MCF 10A (cell line): ENCODE measurements at regions not wholly inside any gene's neighbourhood (a gene's known extent, or its start where the extent isn't known, plus 50 kb on each side); places are given as distances from the start of the nearest gene placed in this dataset.
A peak's percentile ranks its signal among the peaks of the same experiment; 100 is the strongest.

Experiments used
- BruUV-seq: library from RNA; stranded (reverse); fragments of 400-500 nt; replicated peaks from 2 replicates; lab custom pipeline; 2021; lab: Mats Ljungman, UMichigan
- CTCF ChIA-PET: fragments of 300-600 bp; sonication (Branson Sonifier 250); formaldehyde crosslinking; extraction: SDS; loops from one replicate; lab custom pipeline; 2021; ENCODE audit warnings: antibody characterized with exemption, inconsistent platforms; lab: Yijun Ruan, JAX
- POLR2A ChIA-PET: fragments of 300-600, 350-650 bp; sonication (Branson Sonifier 250); formaldehyde crosslinking; extraction: SDS; loops from one replicate; lab custom pipeline; 2020; ENCODE audit warnings: antibody characterized with exemption, inconsistent platforms; lab: Yijun Ruan, JAX
- DNase-seq: peaks from one replicate; pipeline ENCODE4 v3.0.0-alpha.2; 2018; ENCODE audit not compliant: unreplicated experiment
- H3K27ac Mint-ChIP-seq: one replicate; pipeline ENCODE4 v1.8.0; 2022; ENCODE audit warnings: mild to moderate bottlenecking, low read depth, mixed read lengths; ENCODE audit not compliant: unreplicated experiment
- H3K27me3 Mint-ChIP-seq: one replicate; pipeline ENCODE4 v1.8.0; 2022; ENCODE audit warnings: mixed read lengths; ENCODE audit not compliant: insufficient read depth, unreplicated experiment
- H3K36me3 Mint-ChIP-seq: one replicate; pipeline ENCODE4 v1.8.0; 2022; ENCODE audit warnings: mild to moderate bottlenecking, moderate library complexity, mixed read lengths; ENCODE audit not compliant: insufficient read depth, unreplicated experiment
- H3K4me1 Mint-ChIP-seq: one replicate; pipeline ENCODE4 v1.8.0; 2022; ENCODE audit warnings: mixed read lengths; ENCODE audit not compliant: insufficient read depth, unreplicated experiment
- H3K4me3 Mint-ChIP-seq: one replicate; pipeline ENCODE4 v1.8.0; 2022; ENCODE audit warnings: mild to moderate bottlenecking, moderate library complexity, mixed read lengths; ENCODE audit not compliant: unreplicated experiment
- H3K9me3 Mint-ChIP-seq: one replicate; pipeline ENCODE4 v1.8.0; 2022; ENCODE audit warnings: mixed read lengths; ENCODE audit not compliant: unreplicated experiment
- CTCF ChIP-seq: fragments of 200-600 bp; IDR thresholded peaks from one replicate; pipeline ENCODE4 v1.8.0; 2022; ENCODE audit warnings: antibody characterized with exemption, mild to moderate bottlenecking; ENCODE audit not compliant: unreplicated experiment
- intact Hi-C: fragments of 100-400 bp; cut with micrococcal nuclease; formaldehyde crosslinking; loops from 2 replicates; pipeline ENCODE4 v1.14.1; 2022

- no peak for TF ChIP-seq CTCF
- Mint-ChIP-seq H3K4me1 (peaks cover 17% of the 10 kb centered on the region), H3K9me3 (no peaks in the 10 kb centered on the region), H3K27ac (no peak overlapping the region), H3K36me3 (no peaks in the 10 kb centered on the region), H3K4me3 (no peak overlapping the region), H3K27me3 (no peaks in the 10 kb centered on the region)
- intact Hi-C loops: no loop called here
- ChIA-PET POLR2A (no interaction called here), CTCF (no interaction called here)
- BruUV-seq: no TSS peak
- DNase-seq: no peak
These were observed 610.4 kb upstream of the BOD1L1 start for GRCh38 chr4:14237911-14238310.

DNA sequence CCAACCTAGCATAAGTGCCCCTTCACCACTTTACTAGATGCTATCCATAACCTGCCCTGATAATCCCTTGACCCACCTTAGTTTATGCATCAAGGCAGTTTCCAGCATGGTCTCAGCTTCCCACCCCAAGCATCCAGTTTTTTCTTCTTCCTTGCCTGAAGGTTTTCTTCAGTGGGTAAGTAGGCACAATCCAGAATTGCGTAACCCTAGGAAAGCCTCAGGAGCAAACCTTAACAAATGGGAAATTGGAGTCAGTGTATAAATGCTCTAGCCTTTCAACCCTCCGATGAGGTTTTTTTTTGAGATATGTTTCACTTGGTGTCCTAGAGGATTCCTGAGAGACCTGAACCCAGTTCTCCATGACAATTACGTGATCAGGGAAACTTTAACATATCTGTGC lies 614.0 kb upstream of the BOD1L1 start:
- no peak for TF ChIP-seq CTCF
- no peaks in the 10 kb centered on the region for H3K9me3 Mint-ChIP-seq
- no TSS peak for BruUV-seq
- DNase-seq: peak; percentile 30
- no peaks in the 10 kb centered on the region for H3K4me1 Mint-ChIP-seq
- no peaks in the 10 kb centered on the region for H3K27me3 Mint-ChIP-seq
- intact Hi-C loops: no loop called here
- ChIA-PET POLR2A (interaction anchor here (0.7 kb wide), 1 partner anchor 9 kb away, joined by 3 read pairs; no protein-coding TSS in a partner anchor), CTCF (no interaction called here)
- no peak overlapping the region for H3K27ac Mint-ChIP-seq
- H3K4me3 Mint-ChIP-seq: no peak overlapping the region
- no peaks in the 10 kb centered on the region for H3K36me3 Mint-ChIP-seq

GRCh38 chr4:14247767-14248166 lies 620.2 kb upstream of the BOD1L1 start:
- BruUV-seq: no TSS peak
- ChIA-PET POLR2A (no interaction called here), CTCF (interaction anchor here (0.6 to 0.7 kb wide), 2 partner anchors 455 to 610 kb away, joined by 3 to 4 read pairs; no protein-coding TSS in a partner anchor)
- Mint-ChIP-seq H3K36me3 (no peaks in the 10 kb centered on the region), H3K27me3 (no peaks in the 10 kb centered on the region), H3K4me1 (no peaks in the 10 kb centered on the region), H3K27ac (no peak overlapping the region), H3K9me3 (peaks cover 3% of the 10 kb centered on the region), H3K4me3 (no peak overlapping the region)
- DNase-seq: no peak
- no peak for TF ChIP-seq CTCF
- intact Hi-C loops: no loop called here

DNA sequence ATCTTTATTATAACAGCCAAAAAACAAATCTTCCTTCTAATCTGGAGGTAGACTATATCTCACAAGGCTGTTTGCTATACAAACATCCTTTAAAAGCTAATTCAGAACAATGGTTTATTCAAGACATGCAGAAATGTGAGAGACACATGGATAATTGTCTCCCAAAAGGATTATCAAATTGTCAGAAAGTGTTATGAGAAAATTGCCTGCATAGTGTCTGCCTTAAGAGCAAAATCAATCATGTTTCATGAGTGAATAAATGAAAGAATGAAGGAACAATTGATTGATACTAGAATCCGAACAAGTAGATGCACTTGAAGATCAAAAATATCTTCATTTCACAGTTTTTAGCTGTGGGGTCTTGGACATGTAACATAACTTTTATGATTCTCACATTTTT lies 621.7 kb upstream of the BOD1L1 start:
- no peak for DNase-seq
- Mint-ChIP-seq H3K36me3 (no peaks in the 10 kb centered on the region), H3K9me3 (peaks cover 7% of the 10 kb centered on the region), H3K27me3 (no peaks in the 10 kb centered on the region), H3K4me3 (no peak overlapping the region), H3K4me1 (no peaks in the 10 kb centered on the region), H3K27ac (no peak overlapping the region)
- ChIA-PET CTCF (no interaction called here), POLR2A (interaction anchor here (0.7 to 1.0 kb wide), 2 partner anchors 379 to 593 kb away, joined by 3 read pairs; no protein-coding TSS in a partner anchor)
- intact Hi-C loops: no loop called here
- no peak for TF ChIP-seq CTCF
- BruUV-seq: no TSS peak
